ENCODE measurements at regions not wholly inside any gene's neighbourhood (a gene's known extent, or its start where the extent isn't known, plus 50 kb on each side); places are given as distances from the start of the nearest gene placed in this dataset.
A peak's percentile ranks its signal among the peaks of the same experiment; 100 is the strongest.

DNA sequence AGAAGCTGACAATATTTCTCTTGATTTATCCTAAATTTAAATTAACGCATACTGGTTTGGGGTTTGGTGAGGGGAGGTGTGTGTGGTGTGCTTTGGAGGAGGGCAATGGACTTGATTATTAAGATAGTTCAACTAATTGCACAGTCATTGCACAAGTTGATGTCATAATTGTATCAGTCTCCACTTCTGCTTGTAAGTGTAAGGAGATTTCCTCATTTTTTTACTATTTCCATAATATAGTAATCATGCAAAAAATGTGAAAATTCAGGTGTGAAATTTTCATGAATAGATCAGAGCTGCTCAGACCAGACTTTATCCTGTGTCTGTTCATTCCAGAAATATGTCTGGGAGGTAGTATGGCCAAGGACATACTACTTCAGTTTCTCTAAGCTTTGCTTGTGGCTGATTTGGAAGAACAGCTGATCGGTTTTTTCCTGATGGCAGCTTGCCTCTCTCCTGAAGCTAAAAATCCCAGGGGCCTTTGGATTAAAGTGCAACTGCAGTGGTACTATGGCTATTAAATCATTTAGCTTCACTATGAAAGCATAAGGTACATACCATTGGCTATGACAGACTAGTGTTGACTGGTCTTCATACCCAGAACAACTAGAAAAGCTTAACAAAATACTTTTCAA is 201.8 kb upstream of the MIR17HG start:
- in situ Hi-C loops (cut with HindIII; ENCODE audit: low sequenced_read_pairs), result no loop called here
- no peak overlapping the region for H3K4me3 ChIP-seq (ENCODE audit: low read depth, low read length)
- DNase-seq (ENCODE audit: low read depth, low spot score), result no peak
- TF ChIP-seq, protein P1, sequence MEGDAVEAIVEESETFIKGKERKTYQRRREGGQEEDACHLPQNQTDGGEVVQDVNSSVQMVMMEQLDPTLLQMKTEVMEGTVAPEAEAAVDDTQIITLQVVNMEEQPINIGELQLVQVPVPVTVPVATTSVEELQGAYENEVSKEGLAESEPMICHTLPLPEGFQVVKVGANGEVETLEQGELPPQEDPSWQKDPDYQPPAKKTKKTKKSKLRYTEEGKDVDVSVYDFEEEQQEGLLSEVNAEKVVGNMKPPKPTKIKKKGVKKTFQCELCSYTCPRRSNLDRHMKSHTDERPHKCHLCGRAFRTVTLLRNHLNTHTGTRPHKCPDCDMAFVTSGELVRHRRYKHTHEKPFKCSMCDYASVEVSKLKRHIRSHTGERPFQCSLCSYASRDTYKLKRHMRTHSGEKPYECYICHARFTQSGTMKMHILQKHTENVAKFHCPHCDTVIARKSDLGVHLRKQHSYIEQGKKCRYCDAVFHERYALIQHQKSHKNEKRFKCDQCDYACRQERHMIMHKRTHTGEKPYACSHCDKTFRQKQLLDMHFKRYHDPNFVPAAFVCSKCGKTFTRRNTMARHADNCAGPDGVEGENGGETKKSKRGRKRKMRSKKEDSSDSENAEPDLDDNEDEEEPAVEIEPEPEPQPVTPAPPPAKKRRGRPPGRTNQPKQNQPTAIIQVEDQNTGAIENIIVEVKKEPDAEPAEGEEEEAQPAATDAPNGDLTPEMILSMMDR (IDR thresholded peaks at IDR 0.05; ENCODE audit: low read depth, low read length), result no peak

DNA sequence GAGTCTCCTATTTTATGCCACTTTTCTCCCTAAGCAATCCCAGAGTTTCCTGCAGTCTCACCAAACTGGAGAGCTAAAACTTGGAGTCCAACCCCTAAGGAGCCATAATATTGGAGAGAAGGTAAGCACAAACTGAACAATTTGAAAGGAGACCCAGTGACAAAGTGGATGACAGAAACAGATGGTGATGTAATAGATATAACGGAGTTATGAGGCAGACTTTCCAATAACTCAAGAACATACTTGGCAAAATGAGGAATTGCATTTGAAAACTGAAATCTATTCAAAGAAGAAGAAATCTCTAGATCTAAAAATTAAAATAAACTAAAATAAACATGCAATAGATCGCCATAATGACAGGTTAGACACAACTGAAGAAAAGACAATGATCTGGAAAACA is 200.9 kb upstream of the MIR17HG start:
- TF ChIP-seq, protein P1 (IDR thresholded peaks at IDR 0.05; ENCODE audit: low read depth, low read length), result no peak
- no peak overlapping the region for H3K4me3 ChIP-seq (ENCODE audit: low read depth, low read length)
- no peak for DNase-seq (ENCODE audit: low read depth, low spot score)
- in situ Hi-C loops (cut with HindIII; ENCODE audit: low sequenced_read_pairs), result no loop called here

DNA sequence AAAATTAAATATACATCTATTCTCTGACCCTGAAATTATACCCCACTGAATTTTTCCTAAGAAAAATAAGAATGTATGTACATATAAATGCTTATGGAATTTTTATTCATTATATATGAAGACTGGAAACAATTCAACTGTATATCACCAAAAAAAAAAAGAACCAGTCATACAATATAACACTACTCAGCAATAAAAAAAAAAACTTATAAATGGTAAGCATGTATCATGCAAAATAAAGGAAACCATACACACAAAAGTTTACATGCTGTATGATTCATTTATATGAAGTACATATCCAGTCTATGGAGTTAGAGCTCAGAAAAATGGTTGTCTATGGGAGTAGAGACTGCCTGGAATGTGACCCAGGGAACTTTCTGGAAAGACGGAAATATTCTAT is 199.4 kb upstream of the MIR17HG start:
- TF ChIP-seq, protein P1 (IDR thresholded peaks at IDR 0.05; ENCODE audit: low read depth, low read length), result no peak
- no peak for DNase-seq (ENCODE audit: low read depth, low spot score)
- in situ Hi-C loops (cut with HindIII; ENCODE audit: low sequenced_read_pairs), result no loop called here
- no peak overlapping the region for H3K4me3 ChIP-seq (ENCODE audit: low read depth, low read length)

DNA sequence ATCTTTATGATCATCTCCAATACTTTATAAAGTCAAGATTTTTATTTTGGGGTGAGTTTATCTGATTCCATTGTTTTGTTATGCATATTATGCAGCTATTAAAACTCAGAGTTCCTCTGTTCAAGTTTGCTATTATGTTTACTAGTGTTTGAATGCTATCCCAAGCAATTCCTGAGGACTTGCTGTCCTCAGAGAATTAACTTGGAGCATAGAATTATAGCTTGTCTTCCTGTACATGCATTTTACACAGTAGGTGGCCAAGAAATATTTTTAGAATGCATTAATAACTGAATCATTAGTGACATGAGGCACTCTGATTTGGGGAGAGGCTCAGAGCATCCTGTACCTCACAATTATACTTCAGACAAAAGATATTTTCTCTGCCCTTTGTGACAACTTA is 195.6 kb upstream of the MIR17HG start:
- no peak for DNase-seq (ENCODE audit: low read depth, low spot score)
- TF ChIP-seq, protein P1 (IDR thresholded peaks at IDR 0.05; ENCODE audit: low read depth, low read length), result no peak
- in situ Hi-C loops (cut with HindIII; ENCODE audit: low sequenced_read_pairs), result no loop called here
- H3K4me3 ChIP-seq (ENCODE audit: low read depth, low read length), result no peak overlapping the region

DNA sequence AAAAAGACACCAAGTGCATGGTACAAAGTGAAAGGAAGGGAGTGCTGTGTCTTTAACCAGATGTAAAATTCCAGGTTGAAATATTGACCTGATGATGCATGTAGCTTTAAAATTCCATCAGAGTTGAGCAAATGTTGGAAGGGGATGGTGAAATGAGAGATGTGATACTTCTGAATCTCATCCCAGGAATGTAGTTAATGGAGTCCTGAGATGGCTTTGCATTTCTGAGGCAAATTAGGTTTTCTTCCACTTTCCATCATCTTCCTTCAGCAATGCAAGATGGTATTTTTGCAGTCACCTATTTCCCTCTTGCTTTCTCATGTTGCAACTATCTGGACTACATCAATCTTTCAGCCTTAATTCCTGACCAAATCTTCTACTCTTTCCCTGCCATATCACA is 194.1 kb upstream of the MIR17HG start:
- H3K4me3 ChIP-seq (ENCODE audit: low read depth, low read length), result no peak overlapping the region
- DNase-seq (ENCODE audit: low read depth, low spot score), result peak; percentile 53
- TF ChIP-seq, protein P1 (IDR thresholded peaks at IDR 0.05; ENCODE audit: low read depth, low read length), result no peak
- in situ Hi-C loops (cut with HindIII; ENCODE audit: low sequenced_read_pairs), result no loop called here

DNA sequence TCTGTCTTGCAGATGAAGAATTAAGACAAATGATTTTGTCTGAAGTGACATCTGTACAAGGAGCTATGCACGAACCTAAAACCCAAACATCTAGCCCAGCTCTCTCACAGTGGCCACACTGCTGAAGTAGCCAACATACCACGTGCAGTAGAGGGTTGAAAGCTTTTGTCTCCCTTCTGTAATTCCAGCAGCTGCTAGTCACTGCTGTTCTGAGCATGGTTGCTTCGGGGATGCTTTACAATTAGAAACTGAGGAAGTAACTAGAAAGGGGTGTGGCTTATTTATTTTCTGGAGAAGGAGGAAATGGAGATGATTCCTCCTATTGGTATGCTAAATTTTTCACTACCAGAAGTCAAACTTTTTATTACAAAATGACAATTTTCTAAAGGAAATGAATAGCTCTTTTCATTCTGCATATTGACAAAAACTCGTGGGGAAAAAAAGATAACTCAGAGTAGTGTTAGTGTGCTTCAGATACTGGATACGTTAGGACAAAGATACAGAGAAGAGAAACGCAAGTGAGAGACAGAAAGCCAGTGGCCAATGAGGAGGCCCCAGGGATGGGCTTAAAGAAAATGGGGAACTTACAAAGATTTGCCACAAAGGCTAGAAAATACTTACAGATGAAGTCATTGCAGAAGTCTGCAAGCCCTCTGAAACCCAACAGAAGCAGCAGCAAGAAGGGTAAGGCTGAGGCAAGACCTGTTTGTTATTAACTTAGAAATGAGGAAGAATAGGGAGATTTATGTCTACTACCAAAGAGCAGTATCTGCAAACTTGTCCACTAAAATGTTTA is 192.7 kb upstream of the MIR17HG start:
- DNase-seq (ENCODE audit: low read depth, low spot score), result no peak
- in situ Hi-C loops (cut with HindIII; ENCODE audit: low sequenced_read_pairs), result no loop called here
- TF ChIP-seq, protein P1 (IDR thresholded peaks at IDR 0.05; ENCODE audit: low read depth, low read length), result no peak
- no peak overlapping the region for H3K4me3 ChIP-seq (ENCODE audit: low read depth, low read length)

Measured in astrocyte of the spinal cord (primary cell).